ENCODE measurements at regions not wholly inside any gene's neighbourhood (a gene's known extent, or its start where the extent isn't known, plus 50 kb on each side); places are given as distances from the start of the nearest gene placed in this dataset.
"Not testable (repeated sequence)": the region's sequence is repeated elsewhere in the genome, so short reads cannot be mapped to it uniquely, and the experiment has no call there.

- Mint-ChIP-seq H3K9me3 (peaks cover 9% of the 10 kb centered on the region), H3K27ac (no peak overlapping the region), H3K27me3 (ENCODE audit: low read depth, poor library complexity) (peaks cover 7% of the 10 kb centered on the region), H3K36me3 (ENCODE audit: low read depth) (no peaks in the 10 kb centered on the region), H3K4me3 (no peak overlapping the region), H3K4me1 (no peaks in the 10 kb centered on the region)
- DNase-seq, result no peak
- TF ChIP-seq CTCF (IDR thresholded peaks at IDR 0.05), result no peak
Measured at GRCh38 chr5:106277540-106278096, 1393.1 kb downstream of the EFNA5 start.

- Mint-ChIP-seq H3K9me3 (peaks cover 12% of the 10 kb centered on the region), H3K4me1 (no peaks in the 10 kb centered on the region), H3K27ac (no peak overlapping the region), H3K4me3 (no peak overlapping the region), H3K36me3 (ENCODE audit: low read depth) (no peaks in the 10 kb centered on the region), H3K27me3 (ENCODE audit: low read depth, poor library complexity) (no peaks in the 10 kb centered on the region)
- peak; percentile 36 for TF ChIP-seq CTCF (IDR thresholded peaks at IDR 0.05)
- no peak for DNase-seq
Measured at GRCh38 chr5:106269252-106269843, 1401.4 kb downstream of the EFNA5 start.

- Mint-ChIP-seq H3K4me1 (no peaks in the 10 kb centered on the region), H3K27ac (no peak overlapping the region)
- TF ChIP-seq CTCF (IDR thresholded peaks at IDR 0.05), result no peak
Measured at GRCh38 chr5:106267256-106267655, 1403.5 kb downstream of the EFNA5 start.

GRCh38 chr5:106262395-106262794 lies 1408.3 kb downstream of the EFNA5 start:
- no peak overlapping the region for H3K27ac Mint-ChIP-seq
- H3K4me1 Mint-ChIP-seq, result peaks cover 9% of the 10 kb centered on the region
- H3K36me3 Mint-ChIP-seq (ENCODE audit: low read depth), result no peaks in the 10 kb centered on the region
- no peak for DNase-seq
- no peak for TF ChIP-seq CTCF (IDR thresholded peaks at IDR 0.05)
- H3K4me3 Mint-ChIP-seq, result no peak overlapping the region
- H3K9me3 Mint-ChIP-seq, result no peaks in the 10 kb centered on the region
- no peaks in the 10 kb centered on the region for H3K27me3 Mint-ChIP-seq (ENCODE audit: low read depth, poor library complexity)

More at GRCh38 chr5:106267256-106267655, 1403.5 kb downstream of the EFNA5 start:
- no peaks in the 10 kb centered on the region for H3K36me3 Mint-ChIP-seq (ENCODE audit: low read depth)
- H3K27me3 Mint-ChIP-seq (ENCODE audit: low read depth, poor library complexity), result no peaks in the 10 kb centered on the region
- H3K9me3 Mint-ChIP-seq, result no peaks in the 10 kb centered on the region
- no peak overlapping the region for H3K4me3 Mint-ChIP-seq
- DNase-seq, result no peak

- not testable (repeated sequence) for H3K9me3 Mint-ChIP-seq
Measured at GRCh38 chr5:106259431-106260090, 1411.2 kb downstream of the EFNA5 start.

GRCh38 chr5:106258591-106259125 lies 1412.1 kb downstream of the EFNA5 start:
- Mint-ChIP-seq H3K27ac (no peak overlapping the region), H3K9me3 (peaks cover 4% of the 10 kb centered on the region), H3K27me3 (ENCODE audit: low read depth, poor library complexity) (no peaks in the 10 kb centered on the region), H3K36me3 (ENCODE audit: low read depth) (no peaks in the 10 kb centered on the region), H3K4me1 (peaks cover 9% of the 10 kb centered on the region), H3K4me3 (no peak overlapping the region)
- TF ChIP-seq CTCF (IDR thresholded peaks at IDR 0.05), result no peak
- no peak for DNase-seq

More at GRCh38 chr5:106259431-106260090, 1411.2 kb downstream of the EFNA5 start:
- not testable (repeated sequence) for H3K36me3 Mint-ChIP-seq (ENCODE audit: low read depth); DNase-seq; H3K4me1 Mint-ChIP-seq; H3K27me3 Mint-ChIP-seq (ENCODE audit: low read depth, poor library complexity); H3K4me3 Mint-ChIP-seq
- peak overlapping the region; percentile 68 for H3K27ac Mint-ChIP-seq

Measured in nephron progenitor cell (in vitro differentiated cells).